ENCODE measurements at regions not wholly inside any gene's neighbourhood (a gene's known extent, or its start where the extent isn't known, plus 50 kb on each side); places are given as distances from the start of the nearest gene placed in this dataset.
A peak's percentile ranks its signal among the peaks of the same experiment; 100 is the strongest.

- no peak for DNase-seq
Measured at GRCh38 chr4:152156442-152156841, 379.4 kb downstream of the FBXW7 start.

- no peak for DNase-seq
Measured at GRCh38 chr4:152155070-152155469, 380.8 kb downstream of the FBXW7 start.

- DNase-seq = no peak
Measured at GRCh38 chr4:152154433-152154832, 381.5 kb downstream of the FBXW7 start.

GRCh38 chr4:152153476-152154270 is 382.2 kb downstream of the FBXW7 start:
- no peak for DNase-seq

GRCh38 chr4:152150214-152150613 is 385.7 kb downstream of the FBXW7 start:
- no peak for DNase-seq

- DNase-seq = no peak
Measured at GRCh38 chr4:152149745-152150144, 386.1 kb downstream of the FBXW7 start.

GRCh38 chr4:152148057-152148456 is 387.2 kb upstream of the GATB start:
- DNase-seq = no peak

GRCh38 chr4:152146244-152146643 is 385.4 kb upstream of the GATB start:
- no peak for DNase-seq

- no peak for DNase-seq
Measured at GRCh38 chr4:152143806-152144205, 383.0 kb upstream of the GATB start.

GRCh38 chr4:152138451-152138850 is 377.6 kb upstream of the GATB start:
- no peak for DNase-seq

- DNase-seq = no peak
Measured at GRCh38 chr4:152132776-152133175, 372.0 kb upstream of the GATB start.

GRCh38 chr4:152128356-152128755 is 367.5 kb upstream of the GATB start:
- no peak for DNase-seq

- DNase-seq = no peak
Measured at GRCh38 chr4:152126238-152126637, 365.4 kb upstream of the GATB start.

- DNase-seq = no peak
Measured at GRCh38 chr4:152118819-152119553, 358.2 kb upstream of the GATB start.

- DNase-seq = peak; percentile 17
Measured at GRCh38 chr4:152117933-152118507, 357.2 kb upstream of the GATB start.

GRCh38 chr4:152117520-152117919 is 356.7 kb upstream of the GATB start:
- no peak for DNase-seq

GRCh38 chr4:152117054-152117453 is 356.2 kb upstream of the GATB start:
- DNase-seq = no peak

GRCh38 chr4:152115794-152116193 is 355.0 kb upstream of the GATB start:
- no peak for DNase-seq

- no peak for DNase-seq
Measured at GRCh38 chr4:152115118-152115517, 354.3 kb upstream of the GATB start.

GRCh38 chr4:152114562-152114961 is 353.8 kb upstream of the GATB start:
- DNase-seq = no peak

GRCh38 chr4:152112887-152113286 is 352.1 kb upstream of the GATB start:
- DNase-seq = no peak

- no peak for DNase-seq
Measured at GRCh38 chr4:152112190-152112589, 351.4 kb upstream of the GATB start.

- no peak for DNase-seq
Measured at GRCh38 chr4:152110780-152111179, 350.0 kb upstream of the GATB start.
